ENCODE measurements at regions not wholly inside any gene's neighbourhood (a gene's known extent, or its start where the extent isn't known, plus 50 kb on each side); places are given as distances from the start of the nearest gene placed in this dataset.

DNA sequence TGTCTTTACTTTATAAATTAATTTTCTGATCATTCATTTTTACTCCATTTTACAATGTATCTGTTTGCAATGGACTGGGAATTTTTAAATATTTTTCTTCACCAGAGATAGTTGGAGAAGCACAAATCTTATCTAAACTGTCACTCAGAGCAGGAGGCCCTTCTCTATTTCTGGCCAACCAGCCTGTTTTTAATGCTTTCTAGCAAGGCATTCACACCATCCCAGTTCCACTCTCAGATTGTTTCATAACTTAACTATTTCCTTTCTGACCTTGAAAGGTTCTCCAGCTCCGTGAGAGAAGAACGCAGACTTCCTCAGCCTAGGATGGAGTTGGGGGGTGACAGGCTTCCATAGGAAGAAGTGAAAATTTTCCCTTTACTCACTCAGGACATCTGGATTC, 155.8 kb downstream of the SKIDA1 start:
- TF ChIP-seq, protein P1, sequence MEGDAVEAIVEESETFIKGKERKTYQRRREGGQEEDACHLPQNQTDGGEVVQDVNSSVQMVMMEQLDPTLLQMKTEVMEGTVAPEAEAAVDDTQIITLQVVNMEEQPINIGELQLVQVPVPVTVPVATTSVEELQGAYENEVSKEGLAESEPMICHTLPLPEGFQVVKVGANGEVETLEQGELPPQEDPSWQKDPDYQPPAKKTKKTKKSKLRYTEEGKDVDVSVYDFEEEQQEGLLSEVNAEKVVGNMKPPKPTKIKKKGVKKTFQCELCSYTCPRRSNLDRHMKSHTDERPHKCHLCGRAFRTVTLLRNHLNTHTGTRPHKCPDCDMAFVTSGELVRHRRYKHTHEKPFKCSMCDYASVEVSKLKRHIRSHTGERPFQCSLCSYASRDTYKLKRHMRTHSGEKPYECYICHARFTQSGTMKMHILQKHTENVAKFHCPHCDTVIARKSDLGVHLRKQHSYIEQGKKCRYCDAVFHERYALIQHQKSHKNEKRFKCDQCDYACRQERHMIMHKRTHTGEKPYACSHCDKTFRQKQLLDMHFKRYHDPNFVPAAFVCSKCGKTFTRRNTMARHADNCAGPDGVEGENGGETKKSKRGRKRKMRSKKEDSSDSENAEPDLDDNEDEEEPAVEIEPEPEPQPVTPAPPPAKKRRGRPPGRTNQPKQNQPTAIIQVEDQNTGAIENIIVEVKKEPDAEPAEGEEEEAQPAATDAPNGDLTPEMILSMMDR (optimal IDR thresholded peaks at IDR 0.05 in 1 of 3, IDR thresholded peaks at IDR 0.05 in 1 of 3, conservative IDR thresholded peaks at IDR 0.05 in 1 of 3; ENCODE audit: extremely low read depth in 1 of 3, insufficient read depth in 2 of 3, low read length in 3 of 3), result no peak
- TF ChIP-seq EZH2 (IDR thresholded peaks at IDR 0.05; ENCODE audit: low read length), result no peak

Data from keratinocyte (primary cell).